GM12865 (cell line): ENCODE measurements at regions not wholly inside any gene's neighbourhood (a gene's known extent, or its start where the extent isn't known, plus 50 kb on each side); places are given as distances from the start of the nearest gene placed in this dataset.

Source experiments
- DNase-seq: peaks from one replicate; pipeline ENCODE4 v3.0.0; 2010; ENCODE audit warnings: low read depth
- H3K4me3 ChIP-seq: 2 replicates; pipeline ENCODE4 v1.5.1; 2011; ENCODE audit warnings: mild to moderate bottlenecking, low read depth, low read length, control low read depth
- CTCF ChIP-seq: IDR thresholded peaks from 2 replicates; pipeline ENCODE4 v1.5.1; 2011; ENCODE audit warnings: low read length, control low read depth, low read depth, inconsistent platforms; ENCODE audit not compliant: insufficient read depth; ENCODE audit errors: missing control alignments

GRCh38 chr16:63907251-63907650 lies 1214.6 kb downstream of the CDH11 start:
- no peak for DNase-seq
- TF ChIP-seq CTCF: no peak

GRCh38 chr16:63904930-63905329 lies 1216.9 kb downstream of the CDH11 start:
- DNase-seq: no peak
- no peak overlapping the region for H3K4me3 ChIP-seq
- no peak for TF ChIP-seq CTCF

More at GRCh38 chr16:63907251-63907650, 1214.6 kb downstream of the CDH11 start:
- no peak overlapping the region for H3K4me3 ChIP-seq

GRCh38 chr16:63904182-63904581 lies 1217.7 kb downstream of the CDH11 start:
- DNase-seq: no peak
- TF ChIP-seq CTCF: no peak

GRCh38 chr16:63896383-63897109 lies 1225.3 kb downstream of the CDH11 start:
- DNase-seq: no peak
- H3K4me3 ChIP-seq: no peak overlapping the region
- TF ChIP-seq CTCF: no peak

More at GRCh38 chr16:63904182-63904581, 1217.7 kb downstream of the CDH11 start:
- no peak overlapping the region for H3K4me3 ChIP-seq

- no peak for TF ChIP-seq CTCF
- no peak for DNase-seq
- no peak overlapping the region for H3K4me3 ChIP-seq
Observed at GRCh38 chr16:63890723-63891122, 1231.1 kb downstream of the CDH11 start.

GRCh38 chr16:63890081-63890480 lies 1231.8 kb downstream of the CDH11 start:
- no peak overlapping the region for H3K4me3 ChIP-seq
- no peak for TF ChIP-seq CTCF
- no peak for DNase-seq

- TF ChIP-seq CTCF: no peak
- no peak for DNase-seq
Observed at GRCh38 chr16:63883091-63883490, 1238.8 kb downstream of the CDH11 start.

More at GRCh38 chr16:63883091-63883490, 1238.8 kb downstream of the CDH11 start:
- H3K4me3 ChIP-seq: no peak overlapping the region
